Left renal cortex interstitium (tissue), 4 donors: ENCODE measurements at regions not wholly inside any gene's neighbourhood (a gene's known extent, or its start where the extent isn't known, plus 50 kb on each side); places are given as distances from the start of the nearest gene placed in this dataset.

Experiments used
- DNase-seq, 4 donors: peaks; one replicate each; pipeline ENCODE4 v3.0.0-alpha.2; 2013; ENCODE audit warnings: low read depth in 4 of 4, low spot score in 2 of 4, missing footprints in 1 of 4

DNA sequence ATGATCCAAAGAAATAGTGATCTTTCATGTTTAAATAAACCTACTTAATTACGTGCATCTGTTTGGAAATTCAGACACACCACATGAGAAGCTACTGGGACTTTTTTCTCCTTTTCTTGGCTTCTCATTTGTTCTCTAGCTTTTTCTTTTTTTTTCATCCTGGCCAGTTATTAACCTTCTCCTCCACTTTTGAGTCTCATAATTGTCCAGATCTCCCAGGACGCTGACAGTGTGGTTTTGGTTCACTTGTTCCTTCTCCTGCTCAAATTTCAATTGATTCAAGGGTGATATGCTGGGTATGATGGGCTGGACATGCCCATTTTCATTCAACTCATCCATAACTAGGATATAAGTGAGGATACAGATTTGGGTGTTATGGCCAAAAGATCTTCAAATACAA lies 152.3 kb downstream of the TM9SF2 start:
- no peak for DNase-seq

DNA sequence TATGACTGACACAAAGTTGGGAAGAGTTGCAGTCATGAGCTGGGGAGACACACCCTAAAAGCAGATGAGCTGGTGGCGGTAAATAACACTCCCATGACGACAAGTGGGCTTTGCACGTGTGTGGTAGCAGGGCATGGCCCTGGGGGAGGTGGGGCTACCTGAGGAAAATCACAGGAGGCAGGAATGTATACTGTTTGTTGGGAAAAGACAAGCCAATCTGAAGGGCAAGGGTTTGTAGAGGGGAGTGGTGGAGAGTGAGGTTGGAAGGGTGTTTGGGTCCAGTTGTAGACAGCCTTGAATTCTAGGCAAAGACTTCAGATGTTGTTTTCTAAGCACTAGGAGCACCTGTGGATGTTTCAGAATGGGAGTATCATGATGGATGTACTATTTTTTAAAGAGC lies 151.6 kb downstream of the TM9SF2 start:
- DNase-seq = no peak

DNA sequence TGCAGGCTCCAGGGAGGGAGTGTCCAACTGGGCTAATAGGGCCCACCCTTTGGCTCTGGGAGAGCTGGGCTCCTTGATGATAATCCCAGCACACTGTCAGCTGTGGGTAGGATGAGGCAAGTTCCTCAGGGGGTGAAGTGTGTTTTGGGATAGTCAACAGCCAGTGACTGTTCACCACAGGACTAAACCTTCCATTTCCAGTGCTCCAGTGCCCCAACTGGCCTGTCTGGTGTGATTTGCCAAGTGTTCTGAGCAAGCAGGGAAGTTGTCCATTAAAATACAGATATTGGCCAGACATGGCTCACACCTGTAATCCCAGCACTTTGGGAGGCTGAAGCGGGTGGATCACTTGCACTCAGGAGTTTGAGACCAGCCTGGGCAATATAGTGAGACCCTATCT lies 150.9 kb downstream of the TM9SF2 start:
- DNase-seq = no peak

DNA sequence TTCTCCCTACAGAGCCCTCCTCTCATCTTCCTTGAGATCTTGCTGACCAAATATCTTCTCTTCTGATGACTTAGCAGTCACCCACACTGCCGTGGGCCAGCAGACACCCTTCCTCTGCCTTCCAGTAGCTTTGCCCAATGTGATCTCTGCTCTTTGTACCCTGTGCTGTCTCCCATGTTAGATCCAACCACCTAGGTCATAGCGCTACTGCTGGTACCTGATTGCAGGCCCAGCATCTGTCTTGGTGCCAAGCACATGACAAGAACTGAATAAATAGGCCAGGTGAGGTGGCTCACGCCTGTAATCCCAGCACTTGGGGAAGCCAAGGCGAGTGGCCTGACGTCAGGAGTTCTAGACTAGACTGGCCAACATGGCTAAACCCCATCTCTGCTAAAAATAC lies 149.7 kb downstream of the TM9SF2 start:
- DNase-seq = no peak

DNA sequence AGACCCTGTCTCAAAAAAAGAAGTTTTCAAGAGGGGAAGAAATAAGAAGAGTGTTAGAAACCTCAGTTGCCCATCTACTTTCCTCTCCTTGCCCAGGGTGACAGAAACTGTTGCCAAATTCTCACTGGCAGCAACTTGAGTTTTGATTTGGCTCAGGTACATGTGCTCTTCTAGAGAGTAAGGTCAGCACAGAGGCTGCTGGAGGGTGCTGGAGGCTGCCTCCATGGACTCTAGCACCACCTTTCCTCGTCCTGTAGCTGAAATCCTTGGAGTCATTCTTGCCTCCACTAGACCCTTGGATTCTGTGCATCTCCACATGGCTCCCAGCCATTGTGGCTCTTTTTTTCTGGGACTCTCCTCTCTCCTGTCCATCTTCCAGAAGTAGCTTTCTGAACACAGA lies 149.1 kb downstream of the TM9SF2 start:
- no peak for DNase-seq

DNA sequence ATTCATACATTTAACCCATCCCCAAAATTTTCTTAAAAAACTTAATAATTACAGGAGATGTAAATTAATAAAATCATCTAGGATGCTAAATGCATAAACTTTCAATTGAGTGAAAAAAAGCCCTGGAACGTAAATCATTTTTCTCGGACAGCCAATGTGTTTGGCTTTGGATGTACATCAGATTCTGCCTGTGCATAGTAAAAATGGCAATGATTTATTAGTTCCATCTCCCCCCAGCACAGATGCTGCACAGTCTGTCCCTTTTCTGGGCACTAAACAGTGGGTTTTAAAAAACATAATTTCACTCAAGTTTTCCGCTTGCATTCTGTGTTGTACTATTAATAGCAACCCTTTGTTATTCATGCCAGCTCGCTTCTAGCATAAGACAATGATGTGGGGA lies 147.7 kb downstream of the TM9SF2 start:
- no peak for DNase-seq

DNA sequence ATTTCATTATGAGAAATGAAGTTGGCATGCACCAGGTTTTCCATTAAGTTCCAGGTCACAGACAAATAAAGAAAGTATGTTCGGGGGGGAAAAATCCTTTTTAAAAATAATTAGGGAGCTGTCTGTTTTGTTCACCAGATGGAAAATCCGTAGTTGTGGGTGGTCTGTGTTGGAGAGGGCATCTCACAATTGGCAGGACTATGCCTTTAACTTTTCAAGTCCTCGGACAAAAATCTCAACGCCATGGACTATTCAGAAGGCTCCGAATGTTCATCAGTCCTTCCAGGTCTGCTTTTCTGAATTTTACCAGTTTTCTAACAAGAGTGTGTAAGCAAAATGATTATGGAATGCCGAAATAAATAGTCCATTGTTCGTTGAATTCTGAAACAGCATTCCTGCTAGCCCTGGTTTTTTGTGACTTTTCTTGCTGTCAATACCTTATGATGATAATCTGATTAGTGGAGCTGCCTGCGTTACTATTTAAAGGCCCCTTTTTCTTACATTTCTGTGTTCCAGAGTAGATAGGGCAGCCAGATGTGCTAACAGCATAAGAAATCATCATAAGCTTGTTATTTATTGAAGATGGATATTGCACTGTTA lies 146.9 kb downstream of the TM9SF2 start:
- DNase-seq = no peak

DNA sequence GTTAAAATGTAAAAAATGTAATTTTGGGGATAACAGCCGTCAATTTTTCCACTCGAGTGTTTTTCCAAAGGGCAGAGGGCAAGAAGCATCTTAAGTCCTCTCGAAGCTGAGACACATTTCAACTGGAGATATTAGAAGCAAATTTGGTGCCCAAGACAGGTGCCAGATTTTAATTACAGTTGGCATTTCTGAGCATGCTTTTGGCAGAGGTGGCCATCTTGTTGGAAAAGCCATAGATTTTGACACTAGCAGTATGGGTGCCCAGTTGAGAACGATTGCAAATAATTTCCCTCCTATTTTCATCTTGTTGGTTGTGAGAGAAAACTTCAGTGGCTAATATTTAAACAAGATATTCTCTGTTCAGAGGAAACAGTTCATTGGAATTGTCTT lies 146.3 kb downstream of the TM9SF2 start:
- no peak for DNase-seq

DNA sequence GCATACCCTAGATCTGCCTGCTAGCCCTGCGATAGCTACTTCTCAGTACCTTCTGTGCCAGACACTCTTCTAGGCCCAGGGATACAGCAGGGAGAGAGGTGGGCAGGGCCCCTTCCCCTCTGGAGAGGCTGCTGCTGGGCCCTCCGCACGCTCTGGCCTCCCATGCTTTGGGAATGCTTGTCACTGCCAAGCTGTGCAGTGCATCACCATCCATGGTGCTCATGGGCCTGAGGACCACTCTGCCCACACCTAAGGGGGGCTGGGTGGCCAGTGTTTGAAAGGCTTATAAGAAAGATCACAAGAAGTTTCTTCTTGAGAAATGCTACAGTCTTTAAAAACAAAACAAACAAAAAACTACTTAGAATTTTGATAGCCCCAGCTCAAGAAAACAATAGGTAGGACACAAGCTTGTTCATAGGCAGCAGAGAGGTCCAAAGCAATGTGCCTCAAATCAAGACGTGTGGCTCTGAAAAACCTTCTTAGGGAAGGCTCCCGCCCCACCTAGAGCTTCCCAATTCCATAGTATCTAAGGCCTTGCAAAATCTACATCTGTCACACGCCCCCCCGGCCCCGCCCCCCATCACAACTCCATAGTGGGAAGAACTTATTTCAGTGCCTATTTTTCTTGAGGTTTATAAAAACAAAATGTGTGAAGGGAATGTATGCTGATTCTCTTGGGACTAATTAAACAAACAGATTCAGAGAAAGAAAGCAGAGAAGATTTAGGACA lies 145.8 kb downstream of the TM9SF2 start:
- no peak for DNase-seq

DNA sequence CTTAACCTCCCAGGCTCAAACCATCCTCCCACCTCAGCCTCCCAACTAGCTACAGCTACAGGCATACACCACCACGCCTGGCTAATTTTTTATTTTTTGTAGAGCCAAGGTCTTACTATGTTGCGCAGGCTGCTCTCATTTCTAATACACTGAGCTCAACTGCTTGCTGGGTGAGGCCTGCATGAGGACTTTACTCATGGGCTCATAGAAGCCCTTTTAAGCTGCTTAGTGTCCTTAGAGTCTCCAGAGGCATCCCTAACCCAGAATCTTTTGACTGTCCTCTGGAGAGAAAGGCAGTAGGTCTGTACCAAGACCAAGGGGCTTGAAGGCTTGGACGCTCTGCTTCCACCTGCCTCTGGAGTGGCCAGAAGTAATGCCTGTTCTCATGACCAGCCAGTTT lies 141.6 kb downstream of the TM9SF2 start:
- no peak for DNase-seq

DNA sequence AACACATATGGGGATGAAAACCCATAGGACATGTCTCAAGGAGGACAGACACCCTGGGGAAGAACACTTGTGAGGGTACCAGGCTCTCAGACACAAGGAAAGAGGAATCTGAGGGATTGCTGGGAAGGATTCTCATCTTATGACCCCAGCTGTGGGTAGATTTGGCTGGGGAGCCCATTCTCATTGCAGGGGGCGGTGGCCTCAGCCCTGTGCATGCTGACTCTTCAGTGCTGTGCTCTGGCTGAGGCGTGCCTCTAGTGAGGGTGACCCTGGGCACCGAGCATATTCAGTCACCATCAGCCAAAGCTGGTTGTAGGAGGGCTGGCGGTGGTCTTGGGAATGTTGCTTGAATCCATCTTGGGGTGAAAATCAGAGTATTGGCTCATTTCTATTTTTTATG lies 140.7 kb downstream of the TM9SF2 start:
- no peak for DNase-seq

DNA sequence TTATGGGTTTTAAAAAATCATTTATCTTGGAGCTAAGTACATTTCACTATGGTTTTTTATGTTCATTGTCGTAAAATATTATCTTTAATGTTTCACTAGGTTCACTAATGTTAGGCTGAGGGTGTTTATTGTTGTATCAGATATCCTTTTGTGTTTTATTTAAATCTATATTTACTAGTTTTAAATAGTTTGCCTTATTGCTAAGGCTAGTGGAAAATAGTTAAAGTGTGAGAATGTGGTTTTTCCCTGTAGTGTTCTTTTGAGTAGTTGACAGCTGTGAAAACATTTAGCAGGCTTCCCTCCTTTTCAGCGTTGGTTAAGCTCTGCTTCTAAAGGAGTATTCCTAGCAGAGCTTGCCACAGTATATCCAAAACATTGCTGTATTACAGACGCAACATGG lies 139.0 kb downstream of the TM9SF2 start:
- DNase-seq = no peak

DNA sequence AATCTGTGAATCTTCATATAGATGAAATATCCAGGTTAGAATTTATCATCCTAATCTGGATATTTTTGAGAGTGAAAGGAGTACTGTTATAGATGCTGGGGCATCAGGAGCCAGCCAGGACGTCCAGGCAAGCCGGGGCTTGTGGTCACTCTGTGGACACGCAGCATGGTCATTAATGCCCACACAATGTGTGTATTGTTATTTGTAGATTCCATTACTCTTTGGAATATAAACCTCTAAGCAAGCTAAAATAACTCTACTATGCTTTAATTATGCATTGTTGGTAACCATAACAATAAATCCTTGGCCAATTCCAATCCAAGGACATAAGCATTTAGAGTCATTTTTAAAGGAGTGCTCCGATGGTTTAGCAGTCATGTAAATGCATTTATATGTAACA lies 137.9 kb downstream of the TM9SF2 start:
- DNase-seq = no peak

DNA sequence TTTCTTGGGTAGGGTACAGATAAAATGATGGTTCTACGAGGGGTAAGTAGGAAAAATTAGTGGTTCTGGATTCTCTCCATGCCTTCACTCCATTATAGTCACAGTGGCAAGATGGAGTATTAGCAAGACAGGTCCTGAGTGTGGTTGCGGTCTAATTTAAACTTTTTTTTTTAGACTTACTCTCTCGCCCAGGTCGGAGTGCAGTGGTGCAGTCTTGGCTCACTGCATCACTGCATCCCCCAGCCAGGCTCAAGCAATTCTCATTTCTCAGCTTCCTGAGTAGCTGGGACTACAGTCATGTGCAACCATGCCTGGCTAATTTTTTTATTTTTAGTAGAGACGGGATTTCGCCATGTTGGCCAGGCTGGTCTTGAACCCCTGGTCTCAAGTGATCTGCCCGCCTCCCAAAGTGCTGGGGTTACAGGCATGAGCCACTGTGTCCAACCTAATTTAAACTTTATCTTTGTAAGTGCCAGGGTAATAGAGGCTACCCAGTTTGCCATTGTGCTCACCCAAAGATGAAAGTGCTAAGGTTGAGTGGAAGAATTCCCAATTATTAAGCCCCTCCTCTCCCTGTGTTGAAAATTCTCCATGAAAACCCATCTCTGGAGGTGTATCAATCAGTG lies 135.6 kb downstream of the TM9SF2 start:
- no peak for DNase-seq

DNA sequence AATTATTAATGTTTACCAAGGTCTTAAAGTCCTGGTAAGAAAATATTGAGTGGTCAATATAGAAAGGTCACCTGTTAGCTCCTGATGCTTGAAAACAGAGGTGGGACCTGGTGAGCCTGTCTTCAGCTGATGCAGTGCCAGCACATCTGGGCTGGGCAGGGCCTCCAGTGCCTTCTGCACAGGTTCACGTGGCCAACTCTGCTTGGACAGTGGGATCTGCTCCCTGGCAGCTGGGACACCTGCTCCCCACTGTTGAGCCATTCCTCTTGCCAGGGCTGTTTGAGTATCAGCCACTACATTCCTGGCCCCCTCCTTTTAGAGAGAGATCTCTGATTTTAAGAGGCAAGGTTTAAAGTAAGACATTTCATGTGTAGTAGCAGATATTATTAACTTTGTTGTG lies 135.0 kb downstream of the TM9SF2 start:
- no peak for DNase-seq

DNA sequence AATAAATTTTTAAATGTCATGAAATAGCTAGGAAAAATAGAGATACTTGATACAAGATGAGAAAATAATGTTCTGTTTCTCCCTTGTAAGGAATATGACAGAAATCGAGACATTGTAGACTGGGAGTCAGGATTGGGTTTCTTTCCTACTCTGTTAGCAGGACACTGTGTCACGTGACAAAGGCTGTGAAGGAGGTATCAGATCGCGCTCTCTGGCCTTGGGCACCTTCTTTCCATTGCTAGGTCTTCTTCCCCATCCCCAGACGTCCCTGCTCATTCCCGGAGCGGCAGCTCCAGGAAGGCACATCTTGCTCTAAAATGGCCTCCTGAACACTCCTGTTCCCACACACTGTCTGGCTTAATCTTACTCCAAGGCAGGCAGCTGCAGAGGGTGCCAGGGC lies 133.4 kb downstream of the TM9SF2 start:
- DNase-seq = no peak

DNA sequence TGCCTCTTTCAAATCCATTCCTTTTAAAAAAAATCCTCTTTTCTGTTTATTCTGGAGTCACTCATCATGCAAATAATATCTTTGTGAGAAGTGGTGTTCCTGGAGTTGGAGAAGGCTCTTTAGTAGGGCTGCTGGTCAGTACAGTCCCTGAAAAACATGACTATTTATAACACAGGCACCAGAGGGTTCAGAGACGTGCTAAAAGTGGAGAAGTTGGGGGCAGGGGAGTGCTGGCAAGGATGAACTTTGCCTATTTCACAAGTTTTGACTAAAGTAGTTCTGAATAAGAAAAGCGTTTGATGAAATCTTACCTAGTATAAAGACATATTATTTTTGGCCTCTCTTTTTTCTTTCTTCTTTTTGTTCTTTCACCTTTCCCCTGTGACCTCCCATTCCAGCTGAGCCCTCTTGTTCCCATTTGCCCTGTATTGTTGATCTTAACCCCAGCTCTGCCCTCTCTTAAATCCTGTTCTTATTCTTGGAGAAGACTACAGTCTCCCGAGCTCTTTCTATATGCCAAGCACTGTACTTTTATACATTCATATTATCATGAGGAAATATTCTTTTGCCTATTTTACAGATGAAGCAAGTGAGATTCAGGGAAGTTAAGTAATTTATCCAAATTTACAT lies 129.1 kb downstream of the TM9SF2 start:
- DNase-seq = no peak

DNA sequence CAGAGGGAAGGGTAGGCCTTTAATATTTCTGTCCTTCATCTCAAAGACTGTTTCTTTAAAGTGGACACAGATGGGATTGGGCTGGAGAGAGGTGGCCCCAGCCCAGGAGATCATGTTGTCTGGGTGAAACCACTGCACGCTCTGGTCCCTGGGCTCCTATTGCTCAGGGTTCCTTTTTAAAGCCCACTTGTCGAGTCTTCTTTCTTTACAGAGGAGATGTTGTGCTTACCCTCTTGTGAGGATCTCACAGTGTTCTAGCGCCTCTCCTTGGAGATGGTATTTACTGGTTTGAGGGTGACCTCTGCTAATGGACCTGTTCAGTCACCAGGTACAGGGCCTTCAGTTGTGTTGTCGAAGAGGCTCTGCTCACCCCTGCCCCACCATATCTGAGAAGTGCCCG lies 128.4 kb downstream of the TM9SF2 start:
- no peak for DNase-seq

DNA sequence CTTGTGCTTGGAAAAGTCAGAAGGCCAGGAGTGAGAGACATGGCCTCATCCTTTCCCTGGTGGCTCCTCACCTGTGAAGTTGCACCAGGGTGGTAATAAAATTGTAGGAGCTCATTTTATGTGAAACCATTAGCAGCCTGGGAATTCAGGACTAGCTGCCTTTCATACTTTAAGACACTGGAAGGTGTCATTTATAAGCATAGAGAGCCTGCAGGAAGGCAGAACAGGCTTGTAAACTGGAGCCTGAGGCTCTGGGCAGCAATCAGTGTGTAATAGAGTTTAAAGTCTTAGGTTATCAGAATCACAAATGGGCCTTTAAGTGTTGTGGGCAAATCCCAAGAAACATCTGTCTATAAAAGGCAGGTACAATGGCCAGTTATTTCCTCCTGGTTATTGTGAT lies 127.2 kb downstream of the TM9SF2 start:
- no peak for DNase-seq

DNA sequence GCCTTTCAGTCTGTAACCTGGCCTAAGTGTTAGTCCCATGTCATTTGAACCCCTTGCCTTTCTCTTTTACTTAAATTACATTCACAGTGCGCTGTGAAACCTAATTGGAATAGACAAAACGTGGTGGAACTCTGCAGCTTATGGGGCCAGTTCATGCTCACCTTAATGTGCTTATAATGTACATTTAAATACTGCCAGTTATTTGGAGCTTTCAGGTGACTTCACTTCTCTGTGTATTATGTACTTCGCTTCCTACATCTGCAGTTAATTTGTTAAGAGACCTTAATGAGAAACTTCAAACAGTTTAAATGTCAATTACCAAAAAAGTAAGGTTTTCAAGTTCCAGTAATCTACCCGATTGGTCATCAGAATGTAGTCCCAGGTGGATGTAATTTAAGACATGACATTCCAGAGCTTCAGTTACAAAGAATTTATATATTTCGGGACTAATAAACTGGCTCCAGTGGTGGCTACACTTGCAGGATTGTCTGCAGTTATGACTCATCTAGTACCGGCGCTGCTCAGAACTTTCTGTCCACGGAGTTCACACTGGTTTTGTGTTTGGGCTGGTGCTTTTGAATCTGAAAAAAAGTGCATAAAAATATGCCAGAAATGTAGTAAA lies 125.3 kb downstream of the TM9SF2 start:
- no peak for DNase-seq

DNA sequence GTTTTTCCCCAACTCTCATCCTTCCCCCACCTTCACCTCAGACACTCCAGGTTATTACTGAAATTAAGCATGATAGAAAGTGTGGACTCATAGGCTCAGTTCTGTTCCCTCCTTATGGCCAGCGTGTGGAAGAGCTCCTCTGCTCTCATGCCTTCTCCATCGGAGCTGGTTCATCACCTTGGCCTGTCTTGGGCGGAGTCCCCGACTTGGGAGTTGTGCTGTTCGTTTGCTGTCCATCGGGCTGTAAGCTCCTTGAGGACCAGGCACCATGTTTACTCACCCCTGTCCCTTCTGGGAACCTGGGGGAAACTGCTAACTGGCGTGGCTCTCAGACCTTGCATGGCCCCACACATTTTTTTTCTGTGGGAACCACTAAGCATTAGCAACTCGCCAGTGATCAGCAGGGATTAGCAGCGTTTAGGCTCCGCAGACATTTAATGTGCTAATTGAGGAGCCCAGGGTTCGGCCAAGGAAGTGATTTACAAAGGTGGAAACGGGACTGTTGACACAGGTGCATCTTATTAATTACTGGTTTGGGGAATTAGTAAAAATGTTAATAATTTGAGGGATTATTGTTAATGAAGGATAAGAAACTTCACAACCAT lies 123.8 kb downstream of the TM9SF2 start:
- no peak for DNase-seq
